K562 (cell line): ENCODE measurements at regions not wholly inside any gene's neighbourhood (a gene's known extent, or its start where the extent isn't known, plus 50 kb on each side); places are given as distances from the start of the nearest gene placed in this dataset.

ENCODE experiments used
- ATAC-seq: fragments of 200-7000 bp; cut with Tn5 transposase; 3 replicates; pipeline ENCODE4 v1.9.1; 2020; ENCODE audit warnings: moderate library complexity
- BruUV-seq: library from RNA; stranded (reverse); fragments of 400-500 nt; replicated peaks from 2 replicates; lab custom pipeline; 2021; lab: Mats Ljungman, UMichigan
- CTCF ChIA-PET: fragments of 300-600 bp; formaldehyde crosslinking; extraction: SDS; loops from one replicate; lab custom pipeline; 2021; ENCODE audit warnings: low intra/inter-chr PET ratio; lab: Yijun Ruan, JAX
- POLR2A ChIA-PET: fragments of 300-600, 350-650 bp; sonication (Branson Sonifier 250); formaldehyde crosslinking; extraction: SDS; loops from one replicate; lab custom pipeline; 2021; ENCODE audit warnings: antibody characterized with exemption, inconsistent platforms; lab: Yijun Ruan, JAX
- DNase-seq, 4 experiments: peaks; one replicate each; pipeline versions ENCODE4 v3.0.0 to v3.0.0-alpha.2; 2011 to 2018; ENCODE audit warnings: low spot score in 3 of 4, mixed read lengths in 3 of 4; ENCODE audit errors: extremely low read depth in 1 of 4
- FAIRE-seq: peaks from 2 replicates; lab custom pipeline; 2011; peaks lifted over from hg19 to GRCh38; lab: Jason Lieb, UNC
- H2AFZ ChIP-seq: 2 replicates; pipeline ENCODE4 v1.6.0; 2011; ENCODE audit warnings: low read depth, low read length, control low read depth, inconsistent platforms
- H3K27ac ChIP-seq: fragments of 200-600 bp; 3 replicates; pipeline ENCODE4 v1.8.0; 2011; ENCODE audit warnings: low read depth, mild to moderate bottlenecking, control low read depth, inconsistent platforms, low read length, moderate library complexity, mixed read lengths; ENCODE audit errors: extremely low read depth
- H3K27me3 ChIP-seq, 2 experiments: fragments of 300-600 bp in 1 of 2; 2 replicates in 1 of 2; 3 replicates in 1 of 2; pipeline versions ENCODE4 v1.6.0 to v1.8.0; 2011; ENCODE audit warnings: inconsistent platforms in 2 of 2, low read length in 2 of 2, mild to moderate bottlenecking in 1 of 2, mixed read lengths in 1 of 2, moderate library complexity in 1 of 2; ENCODE audit not compliant: control insufficient read depth in 2 of 2, insufficient read depth in 2 of 2
- H3K36me3 ChIP-seq: fragments of 300-600 bp; 3 replicates; pipeline ENCODE4 v1.8.0; 2011; ENCODE audit warnings: mild to moderate bottlenecking, low read length, inconsistent platforms; ENCODE audit not compliant: control insufficient read depth, insufficient read depth
- H3K4me1 ChIP-seq, 2 experiments: fragments of 200-600 bp in 1 of 2; replicated peaks in 1 of 2; 2 replicates in 1 of 2; 3 replicates in 1 of 2; pipeline versions ENCODE4 v1.5.1 to v1.8.0; 2011; ENCODE audit warnings: inconsistent platforms in 2 of 2, low read length in 2 of 2, mild to moderate bottlenecking in 1 of 2, mixed read lengths in 1 of 2, moderate library complexity in 1 of 2; ENCODE audit not compliant: control insufficient read depth in 2 of 2, insufficient read depth in 2 of 2
- H3K4me2 ChIP-seq: 2 replicates; pipeline ENCODE4 v1.6.1; 2011; ENCODE audit warnings: low read length, control low read depth, inconsistent platforms, mixed read lengths; ENCODE audit not compliant: insufficient read depth
- H3K4me3 ChIP-seq: fragments of 200-600 bp; sonication (generic), shearing (Covaris generic); 2 replicates; pipeline ENCODE4 v1.5.1; 2016; ENCODE audit warnings: control low read depth, inconsistent platforms
- H3K79me2 ChIP-seq: fragments of 200-600 bp; 3 replicates; pipeline ENCODE4 v1.8.0; 2011; ENCODE audit warnings: low read length, inconsistent platforms; ENCODE audit not compliant: control insufficient read depth, insufficient read depth
- H3K9ac ChIP-seq, 2 experiments: 2 replicates each; pipeline versions ENCODE4 v1.6.0 to v1.6.1; 2011; ENCODE audit warnings: low read depth in 2 of 2, low read length in 2 of 2, control low read depth in 1 of 2, inconsistent platforms in 1 of 2, mild to moderate bottlenecking in 1 of 2, mixed read lengths in 1 of 2; ENCODE audit not compliant: insufficient read depth in 1 of 2
- H3K9me1 ChIP-seq: one replicate; pipeline ENCODE4 v1.6.0; 2011; ENCODE audit warnings: inconsistent platforms, mild to moderate bottlenecking, low read length, moderate library complexity; ENCODE audit not compliant: control insufficient read depth, insufficient read depth
- H3K9me3 ChIP-seq: replicated peaks from 2 replicates; pipeline ENCODE4 v1.5.1; 2011; ENCODE audit warnings: low read depth, low read length, inconsistent platforms; ENCODE audit not compliant: control insufficient read depth, insufficient read depth
- H4K20me1 ChIP-seq: replicated peaks from 2 replicates; pipeline ENCODE4 v1.6.1; 2011; ENCODE audit warnings: low read length, inconsistent platforms, mixed read lengths; ENCODE audit not compliant: control insufficient read depth, insufficient read depth
- BRD9 ChIP-seq: fragments of 450-650 bp; IDR thresholded peaks from 2 replicates; pipeline ENCODE4 v1.6.1; 2018; ENCODE audit warnings: low read depth; ENCODE audit not compliant: partially characterized antibody
- CXXC5 ChIP-seq: fragments of 250-450 bp; sonication (Bioruptor Pico); IDR thresholded peaks from 2 replicates; pipeline ENCODE4 v1.8.0; 2022; ENCODE audit warnings: inconsistent platforms, mild to moderate bottlenecking, moderate library complexity
- FIP1L1 ChIP-seq: fragments of 200-400 bp; formaldehyde crosslinking; IDR thresholded peaks from 2 replicates; pipeline ENCODE4 v1.6.1; 2018; ENCODE audit warnings: mild to moderate bottlenecking, low read depth, low read length; ENCODE audit not compliant: poor library complexity, severe bottlenecking
- FOXK2 ChIP-seq, 2 experiments: fragments of 450-650 bp; IDR thresholded peaks in 1 of 2; conservative IDR thresholded peaks in 1 of 2; 2 replicates each; pipeline ENCODE4 v1.6.1; 2016; ENCODE audit warnings: low read depth in 2 of 2, mild to moderate bottlenecking in 1 of 2
- KDM4B ChIP-seq, 2 experiments: fragments of 450-650 bp in 1 of 2; sonication (generic) in 1 of 2; IDR thresholded peaks; 2 replicates each; pipeline ENCODE4 v1.6.1; 2016 to 2017; ENCODE audit warnings: borderline replicate concordance in 2 of 2, antibody characterized with exemption in 1 of 2, low read depth in 1 of 2, mild to moderate bottlenecking in 1 of 2
- MEF2A ChIP-seq: IDR thresholded peaks from 2 replicates; pipeline ENCODE4 v1.6.1; 2011; ENCODE audit warnings: low read depth, mild to moderate bottlenecking, low read length, moderate library complexity; ENCODE audit not compliant: control insufficient read depth
- NEUROD1 ChIP-seq: fragments of 150-350 bp; IDR thresholded peaks from 2 replicates; pipeline ENCODE4 v1.6.1; 2014; ENCODE audit warnings: borderline replicate concordance, low read length, low read depth; ENCODE audit not compliant: partially characterized antibody
- PHB ChIP-seq: fragments of 250-450 bp; sonication (Bioruptor Pico); IDR thresholded peaks from 2 replicates; pipeline ENCODE4 v1.5.0; 2021
- SMAD1 ChIP-seq: fragments of 150-350 bp; IDR thresholded peaks from 2 replicates; pipeline ENCODE4 v1.6.1; 2014; ENCODE audit warnings: low read length, low read depth; ENCODE audit not compliant: partially characterized antibody
- SRSF9 ChIP-seq: fragments of 200-400 bp; formaldehyde crosslinking; IDR thresholded peaks from 2 replicates; pipeline ENCODE4 v1.6.1; 2017; ENCODE audit warnings: low read depth, low read length, borderline replicate concordance
- ZSCAN32 ChIP-seq: fragments of 450-650 bp; formaldehyde crosslinking; IDR thresholded peaks from 2 replicates; pipeline ENCODE4 v1.4.0; 2020; ENCODE audit warnings: mild to moderate bottlenecking, moderate library complexity
- WGBS: fragments of 100-300 bp; shearing (Covaris generic); methylation state at CpG from one replicate; pipeline ENCODE4 v1.1.6; 2016; ENCODE audit warnings: low coverage, mixed read lengths; ENCODE audit not compliant: insufficient coverage; ENCODE audit errors: missing lambda C conversion rate; 5-methylcytosine and 5-hydroxymethylcytosine counted together
- in situ Hi-C: fragments of 300-500 bp; cut with MboI; formaldehyde crosslinking; loops from 4 replicates; pipeline ENCODE4 v1.15.0; 2018; ENCODE audit warnings: inconsistent platforms, mixed read lengths
- intact Hi-C: fragments of 100-400 bp; cut with micrococcal nuclease; formaldehyde crosslinking; loops from 2 replicates; pipeline ENCODE4 v1.14.2; 2022
- TF ChIP-seq, protein P1 (sequence below): sonication (generic); formaldehyde crosslinking; IDR thresholded peaks from 2 replicates; pipeline ENCODE4 v1.8.0; 2022; ENCODE audit warnings: mild to moderate bottlenecking, missing genetic modification reagents

DNA sequence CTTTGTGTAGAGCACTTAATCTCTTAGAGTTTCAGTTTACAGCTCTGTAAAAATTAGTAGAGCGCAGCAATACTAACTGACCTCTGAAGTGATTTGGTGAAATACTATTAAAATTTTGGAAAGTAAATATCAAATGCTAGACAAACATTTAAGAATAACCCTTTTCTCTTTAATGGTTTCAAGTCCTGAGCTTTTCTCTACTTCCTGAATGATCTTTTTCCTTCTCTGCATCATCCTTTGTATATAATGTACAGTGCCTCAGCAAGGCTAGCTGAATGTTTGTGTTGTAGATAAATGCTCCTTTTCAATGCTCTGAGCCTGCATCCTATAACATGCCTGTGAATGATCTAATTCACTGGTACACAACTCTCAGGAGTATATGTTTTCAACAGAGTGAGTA is 272.9 kb downstream of the ADGRL2 start:
- DNase-seq (no peak), ATAC-seq (no peak), FAIRE-seq (no peak)
- Histone ChIP-seq H4K20me1 (no peaks in the 10 kb centered on the region), H2AFZ (no peak overlapping the region), H3K27ac (no peak overlapping the region), H3K4me3 (no peak overlapping the region), H3K4me2 (no peak overlapping the region), H3K27me3 (no peaks in the 10 kb centered on the region), H3K9ac (no peak overlapping the region), H3K79me2 (no peaks in the 10 kb centered on the region), H3K36me3 (no peaks in the 10 kb centered on the region), H3K9me1 (no peaks in the 10 kb centered on the region), H3K4me1 (no peaks in the 10 kb centered on the region), H3K9me3 (no peaks in the 10 kb centered on the region)
- ChIA-PET POLR2A (no interaction called here), CTCF (no interaction called here)
- no TSS peak for BruUV-seq
- TF ChIP-seq BRD9 (no peak), CXXC5 (CRISPR knock-in tag) (no peak), FIP1L1 (no peak), FOXK2 (conservative IDR thresholded peaks at IDR 0.05 in 1 of 2, IDR thresholded peaks at IDR 0.05 in 1 of 2; ENCODE audit: low read depth in 2 of 2) (no peak), PHB (CRISPR knock-in tag) (no peak), SRSF9 (no peak), MEF2A (no peak)
- intact Hi-C loops, result no loop called here
- in situ Hi-C loops, result no loop called here
- WGBS, result 7% methylated on average over 1 of the region's 1 CpG

GRCh38 chr1:82073071-82073470 is 272.3 kb downstream of the ADGRL2 start:
- Histone ChIP-seq H3K9me3 (no peaks in the 10 kb centered on the region), H2AFZ (no peak overlapping the region), H3K9me1 (no peaks in the 10 kb centered on the region), H3K27ac (no peak overlapping the region), H3K4me3 (no peak overlapping the region), H3K9ac (no peak overlapping the region), H3K79me2 (no peaks in the 10 kb centered on the region), H3K4me2 (no peak overlapping the region), H3K27me3 (no peaks in the 10 kb centered on the region), H4K20me1 (no peaks in the 10 kb centered on the region), H3K4me1 (no peaks in the 10 kb centered on the region), H3K36me3 (no peaks in the 10 kb centered on the region)
- ChIA-PET POLR2A (no interaction called here), CTCF (no interaction called here)
- no peak for ATAC-seq
- no peak for FAIRE-seq
- no TSS peak for BruUV-seq
- in situ Hi-C loops, result no loop called here
- intact Hi-C loops, result no loop called here
- DNase-seq, result no peak
- WGBS, result 0% methylated on average over 1 of the region's 1 CpG
- TF ChIP-seq SMAD1, result no peak
- no peak for TF ChIP-seq ZSCAN32
- no peak for TF ChIP-seq NEUROD1
- no peak for TF ChIP-seq KDM4B (IDR thresholded peaks at IDR 0.05; ENCODE audit: borderline replicate concordance in 2 of 2, low read depth in 1 of 2)
- TF ChIP-seq, protein P1, sequence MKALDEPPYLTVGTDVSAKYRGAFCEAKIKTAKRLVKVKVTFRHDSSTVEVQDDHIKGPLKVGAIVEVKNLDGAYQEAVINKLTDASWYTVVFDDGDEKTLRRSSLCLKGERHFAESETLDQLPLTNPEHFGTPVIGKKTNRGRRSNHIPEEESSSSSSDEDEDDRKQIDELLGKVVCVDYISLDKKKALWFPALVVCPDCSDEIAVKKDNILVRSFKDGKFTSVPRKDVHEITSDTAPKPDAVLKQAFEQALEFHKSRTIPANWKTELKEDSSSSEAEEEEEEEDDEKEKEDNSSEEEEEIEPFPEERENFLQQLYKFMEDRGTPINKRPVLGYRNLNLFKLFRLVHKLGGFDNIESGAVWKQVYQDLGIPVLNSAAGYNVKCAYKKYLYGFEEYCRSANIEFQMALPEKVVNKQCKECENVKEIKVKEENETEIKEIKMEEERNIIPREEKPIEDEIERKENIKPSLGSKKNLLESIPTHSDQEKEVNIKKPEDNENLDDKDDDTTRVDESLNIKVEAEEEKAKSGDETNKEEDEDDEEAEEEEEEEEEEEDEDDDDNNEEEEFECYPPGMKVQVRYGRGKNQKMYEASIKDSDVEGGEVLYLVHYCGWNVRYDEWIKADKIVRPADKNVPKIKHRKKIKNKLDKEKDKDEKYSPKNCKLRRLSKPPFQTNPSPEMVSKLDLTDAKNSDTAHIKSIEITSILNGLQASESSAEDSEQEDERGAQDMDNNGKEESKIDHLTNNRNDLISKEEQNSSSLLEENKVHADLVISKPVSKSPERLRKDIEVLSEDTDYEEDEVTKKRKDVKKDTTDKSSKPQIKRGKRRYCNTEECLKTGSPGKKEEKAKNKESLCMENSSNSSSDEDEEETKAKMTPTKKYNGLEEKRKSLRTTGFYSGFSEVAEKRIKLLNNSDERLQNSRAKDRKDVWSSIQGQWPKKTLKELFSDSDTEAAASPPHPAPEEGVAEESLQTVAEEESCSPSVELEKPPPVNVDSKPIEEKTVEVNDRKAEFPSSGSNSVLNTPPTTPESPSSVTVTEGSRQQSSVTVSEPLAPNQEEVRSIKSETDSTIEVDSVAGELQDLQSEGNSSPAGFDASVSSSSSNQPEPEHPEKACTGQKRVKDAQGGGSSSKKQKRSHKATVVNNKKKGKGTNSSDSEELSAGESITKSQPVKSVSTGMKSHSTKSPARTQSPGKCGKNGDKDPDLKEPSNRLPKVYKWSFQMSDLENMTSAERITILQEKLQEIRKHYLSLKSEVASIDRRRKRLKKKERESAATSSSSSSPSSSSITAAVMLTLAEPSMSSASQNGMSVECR (CRISPR knock-in tag), result no peak
